B cell (primary cell): ENCODE measurements at regions not wholly inside any gene's neighbourhood (a gene's known extent, or its start where the extent isn't known, plus 50 kb on each side); places are given as distances from the start of the nearest gene placed in this dataset.

ENCODE experiments used
- ATAC-seq: fragments of 200-7000 bp; cut with Tn5 transposase; one replicate; pipeline ENCODE4 v1.10.0; 2021; ENCODE audit warnings: low read depth, mild to moderate bottlenecking, moderate number of reproducible peaks, moderate library complexity
- CTCF ChIA-PET: fragments of 350-600 bp; sonication (Branson Sonifier 250); formaldehyde crosslinking; loops from one replicate; lab custom pipeline; 2021; ENCODE audit warnings: antibody characterized with exemption, inconsistent platforms; lab: Charles Lee
- POLR2A ChIA-PET: fragments of 350-600 bp; sonication (Branson Sonifier 250); formaldehyde crosslinking; loops from one replicate; lab custom pipeline; 2021; ENCODE audit warnings: antibody characterized with exemption; lab: Charles Lee
- DNase-seq: peaks from one replicate; pipeline ENCODE4 v3.0.0; 2013
- H2AFZ ChIP-seq: 2 replicates; pipeline ENCODE4 v1.6.1; 2012; ENCODE audit warnings: mild to moderate bottlenecking, low read depth, low read length; ENCODE audit not compliant: insufficient read depth, poor library complexity, severe bottlenecking
- H3K27ac ChIP-seq, 2 donors: 1 replicate in 1 of 2; 2 replicates in 1 of 2; pipeline ENCODE4 v1.5.1; 2012 to 2013; ENCODE audit warnings: low read length in 2 of 2, mild to moderate bottlenecking in 2 of 2, moderate library complexity in 1 of 2
- H3K27me3 ChIP-seq, 4 experiments: fragments of 200-600 bp in 1 of 4; sonication (generic) in 1 of 4; replicated peaks in 1 of 4; 1 replicate in 2 of 4; 2 replicates in 2 of 4; pipeline versions ENCODE4 v1.6.1 to v1.7.0; 2013 to 2016; ENCODE audit warnings: low read length in 3 of 4, mild to moderate bottlenecking in 2 of 4, mixed read lengths in 1 of 4, moderate library complexity in 1 of 4; ENCODE audit not compliant: insufficient read depth in 4 of 4, control insufficient read depth in 3 of 4; ENCODE audit errors: control extremely low read depth in 1 of 4
- H3K36me3 ChIP-seq, 2 experiments: replicated peaks in 1 of 2; 1 replicate in 1 of 2; 2 replicates in 1 of 2; pipeline versions ENCODE4 v1.6.1 to v1.7.1; 2013; ENCODE audit warnings: low read length in 1 of 2; ENCODE audit not compliant: insufficient read depth in 2 of 2, control insufficient read depth in 1 of 2; ENCODE audit errors: control extremely low read depth in 1 of 2, extremely low read depth in 1 of 2
- H3K4me1 ChIP-seq, 2 donors: fragments of 200-600 bp in 1 of 2; sonication (generic) in 1 of 2; 1 replicate in 1 of 2; 2 replicates in 1 of 2; pipeline versions ENCODE4 v1.5.1 to v1.6.1; 2013 to 2017; ENCODE audit warnings: low read length in 2 of 2; ENCODE audit not compliant: control insufficient read depth in 2 of 2, insufficient read depth in 2 of 2
- H3K4me2 ChIP-seq: replicated peaks from 2 replicates; pipeline ENCODE3; 2012; ENCODE audit warnings: mild to moderate bottlenecking, low read depth, low read length; ENCODE audit not compliant: poor library complexity, severe bottlenecking
- H3K4me3 ChIP-seq, 5 experiments: fragments of 200-600 bp in 1 of 5; sonication (generic) in 1 of 5; 1 replicate in 3 of 5; 2 replicates in 2 of 5; pipeline versions ENCODE4 v1.5.1 to v1.7.0; 2011 to 2016; ENCODE audit warnings: low read length in 4 of 5, mild to moderate bottlenecking in 4 of 5, low read depth in 2 of 5, control low read depth in 1 of 5, moderate library complexity in 1 of 5; ENCODE audit not compliant: insufficient read depth in 1 of 5; ENCODE audit errors: control extremely low read depth in 1 of 5, extremely low read depth in 1 of 5
- H3K79me2 ChIP-seq: fragments of 200-600 bp; sonication (generic); one replicate; pipeline ENCODE4 v1.6.0; 2016; ENCODE audit warnings: low read length; ENCODE audit not compliant: control insufficient read depth, insufficient read depth
- H3K9ac ChIP-seq: fragments of 200-600 bp; sonication (generic); 2 replicates; pipeline ENCODE4 v1.6.1; 2017; ENCODE audit warnings: mild to moderate bottlenecking, low read length, moderate library complexity
- H3K9me3 ChIP-seq, 3 donors: one replicate each; pipeline versions ENCODE4 v1.6.1 to v1.7.1; 2013; ENCODE audit warnings: low read length in 2 of 3; ENCODE audit not compliant: control insufficient read depth in 2 of 3, insufficient read depth in 1 of 3; ENCODE audit errors: control extremely low read depth in 1 of 3
- H4K20me1 ChIP-seq: 2 replicates; pipeline ENCODE4 v1.6.0; 2012; ENCODE audit warnings: mild to moderate bottlenecking, low read length; ENCODE audit not compliant: insufficient read depth, control insufficient read depth, poor library complexity, severe bottlenecking
- H3K27ac Mint-ChIP-seq: one replicate; pipeline ENCODE4 v1.8.0; 2021; ENCODE audit warnings: mixed read lengths
- H3K27me3 Mint-ChIP-seq: one replicate; pipeline ENCODE4 v1.8.0; 2021; ENCODE audit warnings: mixed read lengths
- H3K4me1 Mint-ChIP-seq: one replicate; pipeline ENCODE4 v1.8.0; 2021; ENCODE audit warnings: mixed read lengths
- H3K4me3 Mint-ChIP-seq: one replicate; pipeline ENCODE4 v1.8.0; 2021; ENCODE audit warnings: mixed read lengths
- H3K9me3 Mint-ChIP-seq: one replicate; pipeline ENCODE4 v1.8.0; 2022; ENCODE audit warnings: mixed read lengths; ENCODE audit not compliant: insufficient read depth
- EZH2 ChIP-seq: IDR thresholded peaks from 2 replicates; pipeline ENCODE4 v1.6.1; 2012; ENCODE audit warnings: borderline replicate concordance, low read depth, mild to moderate bottlenecking, moderate library complexity, low read length; ENCODE audit not compliant: insufficient read depth, poor library complexity, severe bottlenecking
- WGBS: methylation state at CpG from one replicate; pipeline ENCODE4 v1.1.5; 2013; ENCODE audit warnings: missing lambda C conversion rate; ENCODE audit not compliant: insufficient coverage; 5-methylcytosine and 5-hydroxymethylcytosine counted together
- intact Hi-C: fragments of 100-400 bp; cut with micrococcal nuclease; formaldehyde crosslinking; loops from one replicate; pipeline ENCODE4 v1.10.0; 2022
- TF ChIP-seq, protein P1 (sequence below): fragments of 200-600 bp; IDR thresholded peaks from one replicate; pipeline ENCODE4 v1.8.0; 2022; ENCODE audit warnings: antibody characterized with exemption, mild to moderate bottlenecking

DNA sequence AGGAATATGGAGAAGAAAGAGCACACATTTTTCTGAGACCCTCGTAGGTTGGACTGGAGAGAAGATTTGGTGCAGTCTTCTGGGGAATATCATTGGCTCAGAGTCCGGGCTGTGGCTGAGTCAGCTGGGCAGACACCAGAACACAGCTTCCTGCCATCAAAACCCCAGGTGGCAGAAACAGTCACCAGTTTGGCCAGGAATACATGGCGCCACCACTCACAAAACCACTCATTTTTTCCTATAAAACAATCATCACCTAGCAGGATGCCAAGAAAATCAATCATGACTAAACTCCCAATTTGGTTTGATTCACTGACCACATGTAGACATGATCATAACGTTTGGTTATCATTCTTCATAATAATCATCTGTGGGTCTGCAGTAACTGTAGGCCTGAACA, 178.1 kb upstream of the PBX1 start:
- POLR2A ChIA-PET, result no interaction called here
- Mint-ChIP-seq H3K4me3 (no peak overlapping the region), H3K4me1 (no peaks in the 10 kb centered on the region), H3K9me3 (no peaks in the 10 kb centered on the region), H3K27me3 (no peaks in the 10 kb centered on the region), H3K27ac (no peak overlapping the region)
- Histone ChIP-seq H3K4me3 (no peak overlapping the region), H2AFZ (no peak overlapping the region), H3K9me3 (no peaks in the 10 kb centered on the region), H3K79me2 (no peaks in the 10 kb centered on the region), H4K20me1 (no peaks in the 10 kb centered on the region), H3K4me1 (no peaks in the 10 kb centered on the region), H3K27ac (no peak overlapping the region), H3K27me3 (no peaks in the 10 kb centered on the region), H3K4me2 (no peak overlapping the region), H3K9ac (no peak overlapping the region), H3K36me3 (no peaks in the 10 kb centered on the region)
- WGBS, result 73% methylated on average over 3 of the region's 4 CpGs
- ATAC-seq (no peak), DNase-seq (no peak)
- CTCF ChIA-PET, result no interaction called here
- intact Hi-C loops, result no loop called here
- TF ChIP-seq, protein P1, sequence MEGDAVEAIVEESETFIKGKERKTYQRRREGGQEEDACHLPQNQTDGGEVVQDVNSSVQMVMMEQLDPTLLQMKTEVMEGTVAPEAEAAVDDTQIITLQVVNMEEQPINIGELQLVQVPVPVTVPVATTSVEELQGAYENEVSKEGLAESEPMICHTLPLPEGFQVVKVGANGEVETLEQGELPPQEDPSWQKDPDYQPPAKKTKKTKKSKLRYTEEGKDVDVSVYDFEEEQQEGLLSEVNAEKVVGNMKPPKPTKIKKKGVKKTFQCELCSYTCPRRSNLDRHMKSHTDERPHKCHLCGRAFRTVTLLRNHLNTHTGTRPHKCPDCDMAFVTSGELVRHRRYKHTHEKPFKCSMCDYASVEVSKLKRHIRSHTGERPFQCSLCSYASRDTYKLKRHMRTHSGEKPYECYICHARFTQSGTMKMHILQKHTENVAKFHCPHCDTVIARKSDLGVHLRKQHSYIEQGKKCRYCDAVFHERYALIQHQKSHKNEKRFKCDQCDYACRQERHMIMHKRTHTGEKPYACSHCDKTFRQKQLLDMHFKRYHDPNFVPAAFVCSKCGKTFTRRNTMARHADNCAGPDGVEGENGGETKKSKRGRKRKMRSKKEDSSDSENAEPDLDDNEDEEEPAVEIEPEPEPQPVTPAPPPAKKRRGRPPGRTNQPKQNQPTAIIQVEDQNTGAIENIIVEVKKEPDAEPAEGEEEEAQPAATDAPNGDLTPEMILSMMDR, result no peak
- TF ChIP-seq EZH2, result no peak

DNA sequence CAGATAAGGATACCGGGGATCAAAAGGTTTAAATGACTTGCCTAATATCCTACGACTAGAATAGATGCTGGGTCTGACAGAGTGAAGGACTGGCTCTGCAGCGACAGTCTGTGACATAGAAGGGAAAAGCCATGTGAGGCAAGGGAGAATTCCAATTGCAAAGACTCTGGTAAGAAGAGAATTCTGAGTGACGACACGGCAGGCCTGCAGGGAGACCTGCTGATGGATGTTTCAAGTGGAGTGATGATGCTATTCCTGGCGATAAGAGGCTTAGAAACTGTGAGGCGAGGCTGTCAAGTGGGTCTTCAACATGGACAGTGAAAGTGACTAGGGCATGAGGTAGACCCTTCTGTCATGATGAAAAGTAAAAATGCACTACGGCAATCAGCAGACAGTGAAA, 176.6 kb upstream of the PBX1 start:
- Histone ChIP-seq H3K4me3 (no peak overlapping the region), H3K9me3 (no peaks in the 10 kb centered on the region), H2AFZ (no peak overlapping the region), H3K9ac (no peak overlapping the region), H3K36me3 (no peaks in the 10 kb centered on the region), H3K4me2 (no peak overlapping the region), H3K4me1 (no peaks in the 10 kb centered on the region), H3K27ac (no peak overlapping the region), H3K27me3 (no peaks in the 10 kb centered on the region), H3K79me2 (no peaks in the 10 kb centered on the region), H4K20me1 (no peaks in the 10 kb centered on the region)
- intact Hi-C loops, result no loop called here
- ChIA-PET POLR2A (no interaction called here), CTCF (no interaction called here)
- H3K9me3 Mint-ChIP-seq, result no peaks in the 10 kb centered on the region
- H3K27ac Mint-ChIP-seq, result no peak overlapping the region
- DNase-seq (no peak), ATAC-seq (no peak)
- no peak overlapping the region for H3K4me3 Mint-ChIP-seq
- H3K27me3 Mint-ChIP-seq, result no peaks in the 10 kb centered on the region
- TF ChIP-seq, protein P1, result no peak
- TF ChIP-seq EZH2, result no peak
- no peaks in the 10 kb centered on the region for H3K4me1 Mint-ChIP-seq
- WGBS, result 80% methylated on average over 6 of the region's 8 CpGs
